COLO668 (cell line): ENCODE measurements at regions not wholly inside any gene's neighbourhood (a gene's known extent, or its start where the extent isn't known, plus 50 kb on each side); places are given as distances from the start of the nearest gene placed in this dataset.

ENCODE experiments used
- DNase-seq: peaks from one replicate; lab custom pipeline; 2025; ENCODE audit not compliant: unreplicated experiment; lab: John Stamatoyannopoulos, UW

DNA sequence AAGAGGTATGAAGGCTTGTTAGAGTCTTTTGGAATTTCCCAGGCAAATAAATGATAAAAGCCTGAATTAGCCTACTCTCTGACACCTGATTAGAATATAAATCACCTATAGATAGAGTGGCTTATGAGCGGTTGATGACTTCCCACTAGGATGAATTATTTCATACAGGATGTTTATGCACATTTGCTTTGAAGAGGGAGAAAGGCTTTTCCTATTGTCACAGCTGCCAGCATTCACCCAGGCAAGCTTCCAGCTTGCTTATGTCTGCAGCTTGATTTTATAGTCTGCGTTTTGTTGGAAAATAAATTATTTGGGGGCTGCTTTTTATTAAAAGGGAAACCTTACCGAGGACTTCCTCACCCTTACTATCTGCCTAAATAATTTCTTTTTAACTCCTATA, 51.3 kb upstream of the EIF2S2 start:
- DNase-seq: peak; percentile 10

DNA sequence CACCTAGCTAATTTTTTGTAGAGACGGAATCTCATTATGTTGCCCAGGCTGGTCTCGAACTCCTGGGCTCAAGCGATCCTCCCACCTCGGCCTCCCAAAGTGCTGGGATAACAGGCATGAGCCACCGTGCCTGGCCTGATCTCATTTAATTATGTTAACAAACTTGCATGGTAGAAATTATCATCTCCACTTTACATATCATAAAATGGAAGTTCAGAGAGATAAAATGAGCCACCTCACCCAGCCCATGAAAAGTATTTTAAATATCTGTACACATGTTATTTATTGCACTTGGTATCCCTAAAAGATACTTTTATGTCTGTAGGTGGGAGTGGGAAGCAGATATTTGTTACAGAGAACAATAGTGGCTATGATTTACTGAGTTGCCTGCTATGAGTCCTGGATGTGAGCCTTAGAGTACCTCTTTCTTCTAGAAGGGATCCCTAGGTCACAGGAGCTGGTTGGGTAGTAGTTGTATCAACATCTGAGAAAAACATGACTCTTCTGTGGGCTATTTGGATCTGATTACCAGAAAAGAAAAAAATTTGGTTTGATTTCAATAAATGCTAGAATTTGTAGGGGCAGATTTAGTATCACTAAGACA, 52.4 kb upstream of the EIF2S2 start:
- no peak for DNase-seq

DNA sequence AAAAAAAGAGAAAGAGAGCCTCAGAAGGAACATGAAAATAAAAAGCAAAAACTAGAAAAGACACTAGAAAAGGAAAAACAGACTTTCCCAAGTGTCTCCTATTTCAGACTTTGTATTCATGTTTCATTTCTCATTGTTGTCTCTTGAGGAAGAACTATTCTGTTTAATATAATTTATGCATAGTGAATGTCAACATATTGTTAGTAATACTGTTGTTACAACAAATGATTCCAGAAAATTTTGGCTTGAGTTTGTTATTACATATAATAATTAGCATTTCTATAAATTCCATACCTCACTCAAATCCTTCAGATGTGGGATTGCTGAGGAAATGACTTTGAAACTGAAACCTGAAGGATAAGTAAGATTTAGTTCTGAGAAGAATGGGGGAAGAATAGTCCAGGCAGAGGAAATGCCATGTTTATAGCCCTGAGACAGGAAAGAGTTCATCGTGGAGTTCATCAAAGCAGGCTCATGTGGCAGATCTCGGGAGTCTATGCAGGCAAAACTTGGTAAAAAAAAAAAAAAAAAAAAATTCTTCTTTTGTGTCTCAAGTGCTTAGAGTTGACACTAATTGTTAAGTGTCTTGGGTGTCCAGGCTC, 53.1 kb upstream of the EIF2S2 start:
- DNase-seq: no peak

DNA sequence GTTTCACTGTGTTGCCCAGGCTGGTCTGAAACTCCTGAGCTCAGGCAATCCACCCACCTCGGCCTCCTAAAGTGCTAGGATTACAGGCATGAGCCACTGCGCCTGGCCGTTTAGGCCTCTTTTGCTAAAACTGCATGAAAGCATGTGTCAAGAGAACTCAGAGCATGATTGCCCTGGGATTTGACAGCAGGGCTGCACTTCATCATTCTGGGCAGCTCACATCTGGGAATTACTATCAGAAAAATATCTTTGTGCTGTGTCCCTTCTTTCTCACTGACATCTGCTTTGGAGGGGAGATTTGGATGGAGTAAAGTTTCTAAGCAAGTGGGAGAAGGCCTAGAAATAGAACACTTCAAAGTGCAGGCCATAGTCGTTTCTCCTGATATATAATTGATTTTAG, 59.6 kb upstream of the EIF2S2 start:
- DNase-seq: no peak

DNA sequence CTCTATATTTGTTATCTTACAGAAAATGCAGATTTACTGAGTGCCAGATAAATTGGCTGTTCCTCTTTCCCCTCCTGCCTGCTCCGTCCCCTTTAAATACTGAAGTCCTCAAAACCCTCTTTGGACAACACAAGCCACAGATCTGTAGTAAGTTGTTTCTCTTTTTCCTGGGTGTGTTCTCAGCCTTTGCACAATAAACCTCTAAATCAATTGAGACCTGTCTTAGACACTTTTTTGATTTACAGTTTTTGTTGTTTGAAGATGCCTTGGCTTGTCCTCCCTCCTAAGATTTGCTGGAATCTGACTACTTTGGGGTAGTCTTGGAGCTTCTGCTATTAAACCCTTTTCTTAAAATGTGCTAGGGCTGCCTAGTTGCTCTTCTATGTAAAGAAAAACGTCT, 60.9 kb upstream of the EIF2S2 start:
- DNase-seq: no peak

DNA sequence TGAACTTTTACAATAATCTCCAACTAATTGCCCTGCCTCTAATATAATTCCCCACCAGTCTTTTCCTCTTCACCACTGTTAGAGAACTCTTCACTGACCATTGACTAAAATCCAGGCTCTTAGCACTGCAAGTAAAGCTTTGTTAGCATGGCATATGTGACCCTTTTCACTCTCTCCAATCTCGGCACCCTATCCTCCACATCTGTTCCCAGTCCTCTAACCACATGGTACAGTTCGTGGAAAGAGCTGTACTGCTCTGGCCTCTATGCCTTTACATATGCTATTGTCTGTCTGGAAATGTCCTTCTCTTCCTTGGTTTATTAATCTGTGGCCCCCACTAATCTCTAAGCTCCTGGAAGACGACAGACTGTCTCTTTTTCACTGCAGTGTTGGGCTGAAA, 63.0 kb upstream of the EIF2S2 start:
- DNase-seq: no peak

DNA sequence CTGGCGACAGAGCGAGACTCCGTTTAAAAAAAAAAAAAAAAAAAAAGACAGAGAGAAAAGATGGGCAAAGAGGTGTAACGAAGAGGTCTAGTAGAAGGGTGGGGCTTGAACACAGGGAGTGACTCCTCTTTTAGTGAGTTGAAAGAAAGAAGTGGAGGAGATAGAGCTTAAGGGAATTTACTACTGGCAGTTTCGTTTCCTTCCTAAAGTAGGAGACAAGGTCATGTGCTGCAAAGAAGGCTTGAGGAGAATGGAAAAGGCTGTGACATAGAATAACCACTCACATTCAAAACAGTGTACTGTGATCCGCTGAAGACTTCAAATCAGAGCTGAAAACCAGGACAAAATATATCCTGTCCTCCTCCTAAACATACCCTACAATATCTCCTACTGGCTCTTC, 63.8 kb upstream of the EIF2S2 start:
- no peak for DNase-seq

DNA sequence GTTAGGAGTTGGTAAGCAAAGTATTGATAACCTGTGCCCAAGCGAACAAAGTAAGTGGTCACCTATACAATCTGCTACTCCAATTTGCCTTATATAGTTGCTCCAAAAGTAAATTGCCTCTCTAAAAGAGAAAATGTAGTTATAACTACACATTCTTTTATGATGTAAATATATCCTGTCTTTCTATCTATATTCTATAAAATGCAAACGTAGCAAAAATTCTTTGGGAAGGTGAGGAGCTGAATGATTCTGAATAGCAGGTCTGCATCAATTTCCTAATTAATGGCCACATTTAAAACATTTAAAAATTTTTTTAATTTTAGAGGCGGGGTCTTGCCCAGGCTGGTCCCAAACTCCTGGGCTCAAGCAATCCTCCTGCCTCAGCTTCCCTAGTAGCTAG, 64.2 kb upstream of the ASIP start:
- no peak for DNase-seq

DNA sequence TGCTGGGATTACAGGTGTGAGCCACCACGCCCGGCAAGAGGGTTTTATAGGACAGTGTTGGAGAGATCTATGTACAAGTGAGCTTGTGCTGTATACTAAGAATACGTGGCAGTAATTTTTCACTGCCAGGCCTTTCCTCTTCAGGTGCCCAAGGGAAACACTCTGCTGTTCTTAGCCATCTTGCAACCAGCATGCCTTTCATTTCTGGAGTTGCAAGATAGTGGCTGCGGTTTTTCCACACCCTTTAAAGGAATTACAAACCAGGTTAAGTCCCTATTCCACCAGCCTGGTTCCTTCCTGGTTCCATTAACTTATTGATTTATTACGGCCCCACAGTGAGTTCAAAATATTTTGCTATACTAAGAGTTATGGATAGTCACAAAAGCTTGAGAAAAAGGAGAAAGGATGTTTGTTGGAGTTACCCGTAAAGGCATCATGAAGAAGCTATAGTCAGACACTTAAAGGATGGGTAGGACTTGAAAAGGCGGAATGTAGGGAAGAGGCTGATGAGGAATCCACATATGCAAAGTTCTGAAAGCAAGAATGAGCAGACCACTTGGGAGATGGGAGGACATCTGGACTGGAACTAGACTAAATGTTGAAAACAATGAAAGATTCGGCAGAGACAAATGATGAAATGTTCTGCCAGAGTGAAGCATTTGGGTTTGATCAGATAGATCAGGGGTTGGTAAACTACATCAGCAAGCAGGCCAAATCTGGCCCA, 61.4 kb upstream of the ASIP start:
- DNase-seq: no peak

DNA sequence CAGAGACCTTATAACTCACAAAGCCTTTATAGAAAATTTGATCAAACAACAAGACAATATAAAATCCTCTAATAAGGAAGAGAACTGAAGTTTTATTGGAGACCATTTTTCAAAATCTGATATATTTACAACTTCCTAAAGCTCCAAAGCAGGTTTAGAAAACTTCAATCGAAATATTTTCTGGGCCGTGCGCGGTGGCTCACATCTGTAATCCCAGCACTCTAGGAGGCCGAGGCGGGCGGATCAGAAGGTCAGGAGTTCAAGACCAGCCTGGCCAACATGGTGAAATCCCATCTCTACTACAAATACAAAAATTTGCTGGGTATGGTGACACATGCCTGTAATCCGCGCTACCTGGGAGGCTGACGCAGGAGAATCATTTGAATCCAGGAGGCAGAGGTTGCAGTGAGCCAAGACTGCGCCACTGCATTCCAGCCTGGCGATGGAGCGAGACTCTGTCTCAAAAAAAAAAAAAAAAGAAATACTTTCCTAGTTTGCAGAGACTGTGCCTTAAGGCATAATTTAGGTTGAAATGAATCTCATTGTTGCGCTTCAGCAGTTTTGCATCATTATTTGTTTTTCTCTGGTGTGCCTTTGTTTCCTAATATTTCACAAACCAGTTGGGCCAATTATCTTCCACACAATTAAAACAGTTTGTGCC, 60.6 kb upstream of the ASIP start:
- DNase-seq: no peak

DNA sequence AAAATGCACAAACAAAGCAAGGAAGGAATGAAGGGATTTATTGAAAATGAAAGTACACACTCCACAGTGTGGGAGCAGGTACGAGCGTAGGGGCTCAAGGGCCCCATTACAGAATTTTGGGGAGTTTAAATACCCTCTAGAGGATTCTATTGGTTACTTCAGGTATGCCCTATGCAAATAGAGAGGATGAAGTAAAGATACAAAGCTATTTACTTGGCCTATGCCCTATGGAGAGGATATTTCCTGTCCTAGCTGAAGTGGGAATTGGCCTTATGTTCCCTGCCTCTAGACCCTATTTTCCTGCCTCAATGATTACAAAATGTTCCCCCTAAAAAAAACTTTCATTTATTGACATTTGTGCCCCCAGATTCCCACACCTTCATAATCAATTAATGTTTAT, 59.7 kb upstream of the ASIP start:
- no peak for DNase-seq

DNA sequence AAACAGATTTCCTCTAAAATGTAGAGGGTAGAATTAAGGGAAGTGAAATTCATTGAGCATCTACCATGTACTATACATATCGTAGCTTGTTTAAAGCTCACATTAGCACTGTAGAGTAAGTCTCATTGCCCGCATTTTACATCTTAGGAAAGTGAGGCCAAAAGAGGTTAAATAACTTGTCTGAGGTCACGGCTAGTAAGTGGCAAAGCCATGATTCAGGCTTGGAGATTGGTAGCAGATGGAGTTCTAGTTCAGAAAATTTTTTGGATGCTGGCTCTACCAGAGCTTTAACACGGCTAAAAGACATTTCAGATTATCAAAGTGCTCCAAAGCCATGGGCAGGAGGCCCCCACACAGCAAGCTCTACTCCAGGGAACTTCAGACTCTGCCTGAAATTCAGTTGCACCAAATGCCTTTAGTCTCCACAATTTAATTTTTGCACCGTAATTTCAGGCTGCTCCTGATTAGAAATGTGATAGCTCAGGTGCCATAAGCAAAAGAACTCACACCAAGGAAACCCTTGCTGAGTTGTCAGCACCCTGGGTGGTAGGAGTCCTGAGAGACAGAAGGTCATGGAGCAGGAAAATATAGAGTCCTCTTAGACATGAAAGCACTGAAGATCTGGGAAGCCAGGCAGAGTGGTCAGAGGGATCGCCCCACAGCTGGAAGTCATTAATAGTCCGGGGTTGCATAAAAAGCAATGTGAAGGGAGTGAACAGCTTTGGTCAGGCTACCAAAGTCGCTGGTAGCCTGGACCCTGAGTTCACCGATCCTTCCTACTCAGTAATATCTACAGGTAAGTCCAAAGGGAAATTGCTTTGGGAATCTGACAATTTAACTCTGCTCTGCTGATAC, 55.2 kb upstream of the ASIP start:
- DNase-seq: no peak

DNA sequence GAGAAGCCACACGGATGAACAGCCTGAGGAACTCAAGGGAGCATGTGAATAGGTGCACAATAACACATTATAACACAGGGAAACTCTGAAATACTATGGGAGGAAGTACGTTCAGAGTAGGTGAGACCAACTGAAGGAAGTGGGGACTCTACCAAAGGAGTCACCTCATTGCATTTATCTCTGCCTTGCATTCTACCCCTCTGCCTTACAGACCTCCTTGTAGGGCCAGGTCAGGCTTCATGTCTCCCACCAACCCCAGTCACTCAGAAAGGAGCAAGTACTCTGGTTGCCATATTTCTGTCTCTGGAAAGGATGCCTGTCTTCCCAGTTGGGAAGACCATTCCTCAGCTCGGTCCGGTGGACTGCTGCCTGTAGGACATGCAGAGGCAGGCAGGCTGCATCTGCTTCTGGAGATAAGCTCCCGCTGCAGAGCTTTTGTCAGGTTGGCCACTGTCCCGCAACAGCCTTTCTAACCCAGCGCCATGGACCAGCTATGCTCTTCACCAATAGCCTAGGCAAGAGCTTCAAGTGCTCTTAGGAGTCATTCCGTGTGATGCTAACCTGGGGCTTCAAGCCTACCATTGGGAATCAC, 51.6 kb upstream of the ASIP start:
- no peak for DNase-seq

DNA sequence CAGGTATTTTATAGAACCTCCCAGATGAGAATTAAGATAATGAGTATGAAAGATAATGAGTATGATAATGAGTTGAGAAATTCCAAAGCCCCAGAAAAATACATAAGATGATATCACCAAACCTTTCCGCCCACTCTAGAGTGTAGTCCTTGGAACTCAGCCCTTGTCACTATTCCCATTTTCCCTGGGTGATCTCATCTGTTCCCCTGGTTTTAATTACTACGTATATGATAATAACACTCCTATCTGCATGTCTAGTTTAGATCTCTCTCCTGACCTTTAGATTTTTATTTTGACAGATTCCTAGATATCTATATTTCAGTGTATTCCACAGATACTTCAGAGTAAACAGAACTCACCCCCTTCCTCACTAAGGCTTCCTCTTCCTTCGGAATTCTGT, 51.0 kb upstream of the ASIP start:
- DNase-seq: no peak

DNA sequence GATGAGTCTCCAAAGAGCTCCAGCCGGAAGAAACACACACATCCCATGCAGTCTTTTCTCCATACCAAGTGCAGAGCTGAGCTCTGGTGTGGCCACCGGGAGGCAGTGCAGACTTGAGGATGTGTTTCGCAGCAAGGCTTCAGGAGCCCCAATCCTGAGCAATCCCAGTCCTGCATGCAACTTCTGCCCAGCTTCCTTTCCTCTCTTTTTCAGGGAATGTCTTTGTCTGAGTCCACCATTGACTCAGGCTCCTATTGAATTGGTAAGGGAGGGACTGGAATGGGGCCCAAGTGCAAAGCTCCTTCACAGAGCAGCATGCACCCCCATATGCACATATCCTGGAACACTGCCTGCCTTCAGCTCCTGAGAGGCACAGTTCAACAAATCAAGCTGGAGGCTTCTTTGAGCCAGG, 50.5 kb upstream of the ASIP start:
- peak; percentile 60 for DNase-seq
